Activated B cell treated with CpG ODN at 0.5 μM for 24 hours (primary cell): ENCODE measurements at regions not wholly inside any gene's neighbourhood (a gene's known extent, or its start where the extent isn't known, plus 50 kb on each side); places are given as distances from the start of the nearest gene placed in this dataset.

Source experiments
- ATAC-seq: fragments of 200-7000 bp; cut with Tn5 transposase; one replicate; pipeline ENCODE4 v1.10.0; 2021; ENCODE audit warnings: low read depth, mild to moderate bottlenecking, moderate library complexity
- CTCF ChIA-PET: fragments of 350-600 bp; sonication (Branson Sonifier 250); formaldehyde crosslinking; loops from one replicate; lab custom pipeline; 2021; ENCODE audit warnings: antibody characterized with exemption; lab: Charles Lee
- POLR2A ChIA-PET: fragments of 350-600 bp; sonication (Branson Sonifier 250); formaldehyde crosslinking; loops from one replicate; lab custom pipeline; 2021; ENCODE audit warnings: antibody characterized with exemption; lab: Charles Lee
- DNase-seq: peaks from one replicate; pipeline ENCODE4 v3.0.0; 2022
- H3K27ac Mint-ChIP-seq: one replicate; pipeline ENCODE4 v1.8.0; 2020; ENCODE audit warnings: mixed read lengths
- H3K27me3 Mint-ChIP-seq: one replicate; pipeline ENCODE4 v1.8.0; 2021; ENCODE audit warnings: mixed read lengths
- H3K36me3 Mint-ChIP-seq: one replicate; pipeline ENCODE4 v1.8.0; 2021; ENCODE audit warnings: low read depth, mixed read lengths
- H3K4me1 Mint-ChIP-seq: one replicate; pipeline ENCODE4 v1.8.0; 2021; ENCODE audit warnings: mixed read lengths
- H3K4me3 Mint-ChIP-seq: one replicate; pipeline ENCODE4 v1.8.0; 2020; ENCODE audit warnings: mild to moderate bottlenecking, mixed read lengths
- H3K9me3 Mint-ChIP-seq: one replicate; pipeline ENCODE4 v1.8.0; 2020; ENCODE audit warnings: mixed read lengths
- intact Hi-C: fragments of 100-400 bp; cut with micrococcal nuclease; formaldehyde crosslinking; loops from one replicate; pipeline ENCODE4 v1.15.1; 2024
- TF ChIP-seq, protein P1 (sequence below): fragments of 200-600 bp; IDR thresholded peaks from one replicate; pipeline ENCODE4 v1.8.0; 2022; ENCODE audit warnings: antibody characterized with exemption, mild to moderate bottlenecking

- H3K36me3 Mint-ChIP-seq, result no peaks in the 10 kb centered on the region
- peaks cover 17% of the 10 kb centered on the region for H3K4me1 Mint-ChIP-seq
- peaks cover under 1% of the 10 kb centered on the region for H3K9me3 Mint-ChIP-seq
- TF ChIP-seq, protein P1, sequence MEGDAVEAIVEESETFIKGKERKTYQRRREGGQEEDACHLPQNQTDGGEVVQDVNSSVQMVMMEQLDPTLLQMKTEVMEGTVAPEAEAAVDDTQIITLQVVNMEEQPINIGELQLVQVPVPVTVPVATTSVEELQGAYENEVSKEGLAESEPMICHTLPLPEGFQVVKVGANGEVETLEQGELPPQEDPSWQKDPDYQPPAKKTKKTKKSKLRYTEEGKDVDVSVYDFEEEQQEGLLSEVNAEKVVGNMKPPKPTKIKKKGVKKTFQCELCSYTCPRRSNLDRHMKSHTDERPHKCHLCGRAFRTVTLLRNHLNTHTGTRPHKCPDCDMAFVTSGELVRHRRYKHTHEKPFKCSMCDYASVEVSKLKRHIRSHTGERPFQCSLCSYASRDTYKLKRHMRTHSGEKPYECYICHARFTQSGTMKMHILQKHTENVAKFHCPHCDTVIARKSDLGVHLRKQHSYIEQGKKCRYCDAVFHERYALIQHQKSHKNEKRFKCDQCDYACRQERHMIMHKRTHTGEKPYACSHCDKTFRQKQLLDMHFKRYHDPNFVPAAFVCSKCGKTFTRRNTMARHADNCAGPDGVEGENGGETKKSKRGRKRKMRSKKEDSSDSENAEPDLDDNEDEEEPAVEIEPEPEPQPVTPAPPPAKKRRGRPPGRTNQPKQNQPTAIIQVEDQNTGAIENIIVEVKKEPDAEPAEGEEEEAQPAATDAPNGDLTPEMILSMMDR, result no peak
- CTCF ChIA-PET, result no interaction called here
- intact Hi-C loops, result no loop called here
- DNase-seq, result no peak
- no peaks in the 10 kb centered on the region for H3K27me3 Mint-ChIP-seq
- no peak for ATAC-seq
- no peak overlapping the region for H3K27ac Mint-ChIP-seq
- POLR2A ChIA-PET, result no interaction called here
- no peak overlapping the region for H3K4me3 Mint-ChIP-seq
Measured at GRCh38 chr1:87906078-87906477, 577.4 kb downstream of the LMO4 start.

DNA sequence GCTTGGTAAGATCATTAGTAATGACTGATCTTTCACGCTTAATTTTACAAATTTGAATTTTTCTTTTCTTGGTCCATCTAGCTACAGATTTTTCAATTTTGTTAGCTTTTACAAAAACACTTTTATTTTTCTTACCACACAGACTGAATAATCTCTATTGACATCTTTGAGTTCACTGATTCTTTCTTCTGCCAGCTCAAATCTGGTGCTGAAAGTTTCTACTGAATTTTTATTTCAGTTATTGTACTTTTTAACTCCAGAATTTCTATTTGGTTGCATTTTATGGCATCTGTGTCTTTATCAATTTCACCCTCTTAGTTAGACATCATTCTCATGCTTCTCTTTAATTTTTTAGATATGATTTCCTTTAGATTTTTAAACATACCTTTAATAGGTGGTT lies 584.7 kb downstream of the LMO4 start:
- no peak overlapping the region for H3K27ac Mint-ChIP-seq
- CTCF ChIA-PET, result no interaction called here
- H3K4me1 Mint-ChIP-seq, result no peaks in the 10 kb centered on the region
- peaks cover 4% of the 10 kb centered on the region for H3K36me3 Mint-ChIP-seq
- POLR2A ChIA-PET, result no interaction called here
- TF ChIP-seq, protein P1, result no peak
- ATAC-seq, result no peak
- H3K9me3 Mint-ChIP-seq, result peaks cover 17% of the 10 kb centered on the region
- H3K27me3 Mint-ChIP-seq, result no peaks in the 10 kb centered on the region
- H3K4me3 Mint-ChIP-seq, result no peak overlapping the region
- no peak for DNase-seq
- intact Hi-C loops, result loop anchor here (2.0 kb wide), 1 partner anchor 17 kb away; no protein-coding TSS in a partner anchor

GRCh38 chr1:87914396-87914795 lies 585.7 kb downstream of the LMO4 start:
- no peaks in the 10 kb centered on the region for H3K27me3 Mint-ChIP-seq
- TF ChIP-seq, protein P1, result no peak
- H3K4me1 Mint-ChIP-seq, result no peaks in the 10 kb centered on the region
- H3K36me3 Mint-ChIP-seq, result peaks cover 4% of the 10 kb centered on the region
- CTCF ChIA-PET, result no interaction called here
- H3K27ac Mint-ChIP-seq, result no peak overlapping the region
- H3K4me3 Mint-ChIP-seq, result no peak overlapping the region
- DNase-seq, result no peak
- no peak for ATAC-seq
- intact Hi-C loops, result no loop called here
- POLR2A ChIA-PET, result no interaction called here
- H3K9me3 Mint-ChIP-seq, result peaks cover 17% of the 10 kb centered on the region

DNA sequence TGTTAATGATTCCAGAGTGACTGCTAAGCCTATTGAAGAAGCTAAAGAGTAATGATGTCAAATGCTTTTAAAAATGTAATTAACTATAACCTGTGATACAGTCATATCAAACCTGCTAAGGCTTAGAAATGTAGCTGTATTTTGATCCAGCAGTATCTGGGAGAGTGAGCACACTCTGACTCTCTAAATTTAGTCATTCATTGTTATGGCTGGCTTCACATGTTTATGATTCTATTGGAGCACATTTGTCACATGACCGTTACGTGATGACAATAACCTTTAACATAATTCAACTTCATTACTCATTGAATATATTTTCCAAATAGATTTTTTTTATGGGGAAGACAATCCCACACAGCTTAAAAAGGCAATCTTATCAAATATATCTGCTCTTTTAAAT lies 587.1 kb downstream of the LMO4 start:
- ChIA-PET POLR2A (no interaction called here), CTCF (no interaction called here)
- Mint-ChIP-seq H3K4me1 (no peaks in the 10 kb centered on the region), H3K4me3 (no peak overlapping the region), H3K9me3 (peaks cover 17% of the 10 kb centered on the region), H3K36me3 (peaks cover 4% of the 10 kb centered on the region), H3K27ac (no peak overlapping the region), H3K27me3 (no peaks in the 10 kb centered on the region)
- ATAC-seq (no peak), DNase-seq (no peak)
- TF ChIP-seq, protein P1, result no peak
- intact Hi-C loops, result no loop called here

GRCh38 chr1:87916965-87917364 lies 588.3 kb downstream of the LMO4 start:
- Mint-ChIP-seq H3K4me3 (no peak overlapping the region), H3K9me3 (peaks cover 11% of the 10 kb centered on the region), H3K27ac (no peak overlapping the region), H3K4me1 (no peaks in the 10 kb centered on the region), H3K27me3 (no peaks in the 10 kb centered on the region), H3K36me3 (peaks cover 4% of the 10 kb centered on the region)
- DNase-seq (no peak), ATAC-seq (no peak)
- TF ChIP-seq, protein P1, result no peak
- intact Hi-C loops, result no loop called here
- ChIA-PET POLR2A (no interaction called here), CTCF (interaction anchor here (0.6 to 1.2 kb wide), 2 partner anchors 195 to 624 kb away, joined by 3 read pairs; no protein-coding TSS in a partner anchor)
